ENCODE measurements at regions not wholly inside any gene's neighbourhood (a gene's known extent, or its start where the extent isn't known, plus 50 kb on each side); places are given as distances from the start of the nearest gene placed in this dataset.

GRCh38 chr9:38259519-38260218 is 132.8 kb upstream of the ALDH1B1 start:
- ATAC-seq (no peak), DNase-seq (no peak)
- intact Hi-C loops (cut with micrococcal nuclease): no loop called here
- Mint-ChIP-seq H3K9me3 (peaks cover 10% of the 10 kb centered on the region), H3K27me3 (peaks cover 1% of the 10 kb centered on the region), H3K36me3 (ENCODE audit: low read depth) (no peaks in the 10 kb centered on the region), H3K27ac (no peak overlapping the region), H3K4me1 (ENCODE audit: low read depth) (no peaks in the 10 kb centered on the region), H3K4me3 (no peak overlapping the region)
- ChIA-PET POLR2A (no interaction called here), CTCF (no interaction called here)
- TF ChIP-seq CTCF (IDR thresholded peaks at IDR 0.05): no peak

GRCh38 chr9:38259056-38259455 is 133.4 kb upstream of the ALDH1B1 start:
- TF ChIP-seq CTCF (IDR thresholded peaks at IDR 0.05): no peak
- H3K4me1 Mint-ChIP-seq (ENCODE audit: low read depth): no peaks in the 10 kb centered on the region
- H3K4me3 Mint-ChIP-seq: no peak overlapping the region
- ChIA-PET POLR2A (no interaction called here), CTCF (no interaction called here)
- no peaks in the 10 kb centered on the region for H3K36me3 Mint-ChIP-seq (ENCODE audit: low read depth)
- peaks cover 5% of the 10 kb centered on the region for H3K9me3 Mint-ChIP-seq
- ATAC-seq (no peak), DNase-seq (no peak)
- intact Hi-C loops (cut with micrococcal nuclease): no loop called here
- H3K27ac Mint-ChIP-seq: no peak overlapping the region
- peaks cover 1% of the 10 kb centered on the region for H3K27me3 Mint-ChIP-seq

GRCh38 chr9:38257626-38258215 is 134.8 kb upstream of the ALDH1B1 start:
- Mint-ChIP-seq H3K4me1 (ENCODE audit: low read depth) (no peaks in the 10 kb centered on the region), H3K9me3 (no peaks in the 10 kb centered on the region), H3K36me3 (ENCODE audit: low read depth) (no peaks in the 10 kb centered on the region), H3K4me3 (no peak overlapping the region), H3K27ac (no peak overlapping the region), H3K27me3 (peaks cover 1% of the 10 kb centered on the region)
- no peak for ATAC-seq
- no peak for TF ChIP-seq CTCF (IDR thresholded peaks at IDR 0.05)
- no peak for DNase-seq
- CTCF ChIA-PET: no interaction called here
- POLR2A ChIA-PET: no interaction called here
- intact Hi-C loops (cut with micrococcal nuclease): no loop called here

- Mint-ChIP-seq H3K4me3 (no peak overlapping the region), H3K27ac (no peak overlapping the region), H3K36me3 (ENCODE audit: low read depth) (no peaks in the 10 kb centered on the region), H3K9me3 (no peaks in the 10 kb centered on the region), H3K4me1 (ENCODE audit: low read depth) (no peaks in the 10 kb centered on the region), H3K27me3 (peaks cover 1% of the 10 kb centered on the region)
- TF ChIP-seq CTCF (IDR thresholded peaks at IDR 0.05): no peak
- intact Hi-C loops (cut with micrococcal nuclease): no loop called here
- no peak for DNase-seq
- no peak for ATAC-seq
- POLR2A ChIA-PET: no interaction called here
- CTCF ChIA-PET: no interaction called here
Measured at GRCh38 chr9:38256461-38256860, 136.0 kb upstream of the ALDH1B1 start.

- no peak for DNase-seq
- Mint-ChIP-seq H3K27me3 (peaks cover 1% of the 10 kb centered on the region), H3K36me3 (ENCODE audit: low read depth) (no peaks in the 10 kb centered on the region), H3K9me3 (no peaks in the 10 kb centered on the region), H3K4me3 (no peak overlapping the region), H3K27ac (no peak overlapping the region), H3K4me1 (ENCODE audit: low read depth) (no peaks in the 10 kb centered on the region)
- no peak for TF ChIP-seq CTCF (IDR thresholded peaks at IDR 0.05)
- no peak for ATAC-seq
- ChIA-PET CTCF (no interaction called here), POLR2A (no interaction called here)
- intact Hi-C loops (cut with micrococcal nuclease): no loop called here
Measured at GRCh38 chr9:38255599-38255998, 136.9 kb upstream of the ALDH1B1 start.
